H54 (cell line): ENCODE measurements at regions not wholly inside any gene's neighbourhood (a gene's known extent, or its start where the extent isn't known, plus 50 kb on each side); places are given as distances from the start of the nearest gene placed in this dataset.
A peak's percentile ranks its signal among the peaks of the same experiment; 100 is the strongest.

Experiments used
- DNase-seq: peaks from one replicate; pipeline ENCODE4 v3.0.0; 2011; ENCODE audit warnings: low spot score, mixed read lengths; ENCODE audit not compliant: insufficient read length
- FAIRE-seq: peaks from 3 replicates; lab custom pipeline; 2011; peaks lifted over from hg19 to GRCh38; lab: Jason Lieb, UNC
- POLR2A ChIP-seq: IDR thresholded peaks from 2 replicates; pipeline ENCODE4 v1.6.1; 2011; ENCODE audit warnings: low read depth, mild to moderate bottlenecking, low read length

GRCh38 chr3:70899816-70900215 lies 587.4 kb upstream of the MDFIC2 start:
- TF ChIP-seq POLR2A = no peak
- FAIRE-seq (no peak), DNase-seq (no peak)

- DNase-seq (no peak), FAIRE-seq (no peak)
- no peak for TF ChIP-seq POLR2A
These were observed 577.6 kb upstream of the MDFIC2 start for GRCh38 chr3:70890020-70890394.

- no peak for FAIRE-seq
- DNase-seq = no peak
- no peak for TF ChIP-seq POLR2A
These were observed 577.0 kb upstream of the MDFIC2 start for GRCh38 chr3:70889162-70890019.

GRCh38 chr3:70885636-70886035 lies 573.2 kb upstream of the MDFIC2 start:
- no peak for TF ChIP-seq POLR2A
- FAIRE-seq = no peak
- DNase-seq = no peak

- no peak for TF ChIP-seq POLR2A
- DNase-seq (no peak), FAIRE-seq (no peak)
These were observed 569.7 kb upstream of the MDFIC2 start for GRCh38 chr3:70882104-70882503.

- no peak for FAIRE-seq
- no peak for TF ChIP-seq POLR2A
- no peak for DNase-seq
These were observed 568.0 kb upstream of the MDFIC2 start for GRCh38 chr3:70880421-70880820.

GRCh38 chr3:70876154-70876553 lies 563.7 kb upstream of the MDFIC2 start:
- no peak for FAIRE-seq
- no peak for TF ChIP-seq POLR2A
- DNase-seq = no peak

- TF ChIP-seq POLR2A = no peak
- no peak for FAIRE-seq
- DNase-seq = no peak
These were observed 561.8 kb upstream of the MDFIC2 start for GRCh38 chr3:70874196-70874595.

GRCh38 chr3:70873686-70874085 lies 561.2 kb upstream of the MDFIC2 start:
- FAIRE-seq (no peak), DNase-seq (no peak)
- TF ChIP-seq POLR2A = no peak

- DNase-seq (peak; percentile 7), FAIRE-seq (peak; percentile 60)
- no peak for TF ChIP-seq POLR2A
These were observed 559.6 kb upstream of the MDFIC2 start for GRCh38 chr3:70871909-70872656.

GRCh38 chr3:70870576-70870975 lies 558.1 kb upstream of the MDFIC2 start:
- TF ChIP-seq POLR2A = no peak
- no peak for DNase-seq
- FAIRE-seq = no peak

- DNase-seq = no peak
- FAIRE-seq = no peak
- TF ChIP-seq POLR2A = no peak
These were observed 556.1 kb upstream of the MDFIC2 start for GRCh38 chr3:70868561-70868960.

GRCh38 chr3:70863049-70863448 lies 550.6 kb upstream of the MDFIC2 start:
- DNase-seq (no peak), FAIRE-seq (no peak)
- no peak for TF ChIP-seq POLR2A

- DNase-seq (no peak), FAIRE-seq (no peak)
- no peak for TF ChIP-seq POLR2A
These were observed 549.4 kb upstream of the MDFIC2 start for GRCh38 chr3:70861855-70862254.

- FAIRE-seq (no peak), DNase-seq (no peak)
- no peak for TF ChIP-seq POLR2A
These were observed 548.8 kb upstream of the MDFIC2 start for GRCh38 chr3:70861234-70861633.

- FAIRE-seq (no peak), DNase-seq (no peak)
- TF ChIP-seq POLR2A = no peak
These were observed 545.5 kb upstream of the MDFIC2 start for GRCh38 chr3:70857916-70858315.
